ENCODE measurements at regions not wholly inside any gene's neighbourhood (a gene's known extent, or its start where the extent isn't known, plus 50 kb on each side); places are given as distances from the start of the nearest gene placed in this dataset.

DNA sequence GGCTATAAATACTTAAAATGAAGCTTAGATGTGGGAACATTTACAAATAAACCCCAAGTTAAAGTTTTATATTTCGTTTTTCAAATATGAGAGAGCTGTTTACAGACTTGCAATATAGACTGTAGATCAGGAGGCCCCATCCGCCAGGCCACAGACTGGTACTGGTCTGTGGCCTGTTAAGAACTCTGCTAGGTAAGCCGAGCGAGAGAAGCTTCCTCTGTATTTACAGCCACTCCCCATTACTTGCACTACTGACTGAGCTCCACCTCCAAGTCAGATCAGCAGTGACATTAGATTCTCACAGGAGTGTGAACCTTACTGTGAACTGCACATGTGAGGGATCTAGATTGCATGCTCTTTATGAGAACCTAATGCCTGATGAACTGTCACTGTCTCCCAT, 561.4 kb upstream of the FAM174A start:
- H3K36me3 ChIP-seq (ENCODE audit: control insufficient read depth, insufficient read depth, low read length): no peaks in the 10 kb centered on the region
- POLR2A ChIA-PET: no interaction called here
- no peak overlapping the region for H3K4me3 ChIP-seq (ENCODE audit: low read depth, low read length)
- no peak overlapping the region for H3K4me3 Mint-ChIP-seq (ENCODE audit: unreplicated experiment)
- H3K36me3 Mint-ChIP-seq (ENCODE audit: insufficient read depth, unreplicated experiment): no peaks in the 10 kb centered on the region
- DNase-seq: no peak
- no peaks in the 10 kb centered on the region for H3K4me1 ChIP-seq
- no peak overlapping the region for H3K27ac Mint-ChIP-seq (ENCODE audit: unreplicated experiment)
- H3K4me1 Mint-ChIP-seq (ENCODE audit: low read depth, unreplicated experiment): no peaks in the 10 kb centered on the region
- no TSS peak for BruUV-seq (replicated peaks)
- intact Hi-C loops (cut with micrococcal nuclease; ENCODE audit: unreplicated experiment): no loop called here
- no peaks in the 10 kb centered on the region for H3K9me3 ChIP-seq
- H3K27me3 Mint-ChIP-seq (ENCODE audit: insufficient read depth, unreplicated experiment): no peaks in the 10 kb centered on the region
- H3K9me3 Mint-ChIP-seq (ENCODE audit: unreplicated experiment): no peaks in the 10 kb centered on the region
- CTCF ChIA-PET: no interaction called here
- H3K27me3 ChIP-seq (replicated peaks; ENCODE audit: control insufficient read depth, insufficient read depth, low read length): no peaks in the 10 kb centered on the region
- TF ChIP-seq, protein P1, sequence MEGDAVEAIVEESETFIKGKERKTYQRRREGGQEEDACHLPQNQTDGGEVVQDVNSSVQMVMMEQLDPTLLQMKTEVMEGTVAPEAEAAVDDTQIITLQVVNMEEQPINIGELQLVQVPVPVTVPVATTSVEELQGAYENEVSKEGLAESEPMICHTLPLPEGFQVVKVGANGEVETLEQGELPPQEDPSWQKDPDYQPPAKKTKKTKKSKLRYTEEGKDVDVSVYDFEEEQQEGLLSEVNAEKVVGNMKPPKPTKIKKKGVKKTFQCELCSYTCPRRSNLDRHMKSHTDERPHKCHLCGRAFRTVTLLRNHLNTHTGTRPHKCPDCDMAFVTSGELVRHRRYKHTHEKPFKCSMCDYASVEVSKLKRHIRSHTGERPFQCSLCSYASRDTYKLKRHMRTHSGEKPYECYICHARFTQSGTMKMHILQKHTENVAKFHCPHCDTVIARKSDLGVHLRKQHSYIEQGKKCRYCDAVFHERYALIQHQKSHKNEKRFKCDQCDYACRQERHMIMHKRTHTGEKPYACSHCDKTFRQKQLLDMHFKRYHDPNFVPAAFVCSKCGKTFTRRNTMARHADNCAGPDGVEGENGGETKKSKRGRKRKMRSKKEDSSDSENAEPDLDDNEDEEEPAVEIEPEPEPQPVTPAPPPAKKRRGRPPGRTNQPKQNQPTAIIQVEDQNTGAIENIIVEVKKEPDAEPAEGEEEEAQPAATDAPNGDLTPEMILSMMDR (IDR thresholded peaks at IDR 0.05; ENCODE audit: insufficient read depth in 1 of 2, low read depth in 1 of 2, low read length in 1 of 2, severe bottlenecking in 1 of 2, unreplicated experiment in 1 of 2): no peak

DNA sequence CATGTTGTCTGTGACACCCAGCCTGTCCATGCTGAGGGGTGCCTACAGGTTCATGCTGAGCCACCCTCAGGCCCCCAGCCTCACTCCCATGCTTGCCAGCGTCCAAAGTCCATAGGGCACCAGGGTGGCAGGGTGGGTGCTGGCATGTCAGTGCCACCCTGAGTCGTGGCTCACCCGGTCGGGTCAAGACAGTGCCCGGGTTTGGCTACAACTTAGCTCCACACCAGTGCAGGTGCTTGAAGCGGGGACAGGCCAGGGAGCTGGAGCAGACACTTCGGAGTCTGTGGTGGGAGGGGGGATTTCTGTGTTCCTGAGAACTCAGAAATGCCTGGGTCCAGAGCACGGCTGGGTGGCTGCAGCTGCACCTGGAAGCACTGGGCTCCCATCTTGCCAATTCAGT, 579.2 kb upstream of the FAM174A start:
- intact Hi-C loops (cut with micrococcal nuclease; ENCODE audit: unreplicated experiment): no loop called here
- H3K36me3 ChIP-seq (ENCODE audit: control insufficient read depth, insufficient read depth, low read length): no peaks in the 10 kb centered on the region
- no peak overlapping the region for H3K27ac Mint-ChIP-seq (ENCODE audit: unreplicated experiment)
- no TSS peak for BruUV-seq (replicated peaks)
- H3K27me3 ChIP-seq (replicated peaks; ENCODE audit: control insufficient read depth, insufficient read depth, low read length): no peaks in the 10 kb centered on the region
- H3K27me3 Mint-ChIP-seq (ENCODE audit: insufficient read depth, unreplicated experiment): no peaks in the 10 kb centered on the region
- H3K4me1 ChIP-seq: no peaks in the 10 kb centered on the region
- no peaks in the 10 kb centered on the region for H3K36me3 Mint-ChIP-seq (ENCODE audit: insufficient read depth, unreplicated experiment)
- no peaks in the 10 kb centered on the region for H3K9me3 Mint-ChIP-seq (ENCODE audit: unreplicated experiment)
- TF ChIP-seq, protein P1 (IDR thresholded peaks at IDR 0.05; ENCODE audit: insufficient read depth in 1 of 2, low read depth in 1 of 2, low read length in 1 of 2, severe bottlenecking in 1 of 2, unreplicated experiment in 1 of 2): no peak
- CTCF ChIA-PET: no interaction called here
- POLR2A ChIA-PET: no interaction called here
- no peaks in the 10 kb centered on the region for H3K4me1 Mint-ChIP-seq (ENCODE audit: low read depth, unreplicated experiment)
- no peak for DNase-seq
- no peak overlapping the region for H3K4me3 Mint-ChIP-seq (ENCODE audit: unreplicated experiment)
- no peaks in the 10 kb centered on the region for H3K9me3 ChIP-seq
- H3K4me3 ChIP-seq (ENCODE audit: low read depth, low read length): no peak overlapping the region

DNA sequence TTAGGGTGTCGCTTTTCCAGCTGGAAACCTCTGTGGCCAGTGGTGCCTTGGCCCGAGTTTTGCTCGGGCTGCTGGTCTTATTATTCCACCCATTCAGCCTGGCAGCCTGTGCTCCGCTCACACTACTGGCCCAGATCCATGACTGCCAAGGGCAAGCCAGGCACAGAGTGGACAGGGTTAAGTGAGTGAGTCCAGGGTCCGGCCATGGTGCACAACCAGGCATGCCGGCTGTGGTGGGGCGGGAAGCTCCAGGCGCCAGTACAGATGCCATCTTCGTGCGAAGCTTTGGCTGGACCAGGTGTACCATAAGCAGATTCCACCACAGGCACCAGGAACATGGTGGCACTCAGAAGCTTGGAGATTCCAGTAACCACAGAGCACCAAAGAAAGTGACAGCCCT, 580.2 kb upstream of the FAM174A start:
- BruUV-seq (replicated peaks): no TSS peak
- intact Hi-C loops (cut with micrococcal nuclease; ENCODE audit: unreplicated experiment): no loop called here
- Histone ChIP-seq H3K4me1 (no peaks in the 10 kb centered on the region), H3K4me3 (ENCODE audit: low read depth, low read length) (no peak overlapping the region), H3K27me3 (replicated peaks; ENCODE audit: control insufficient read depth, insufficient read depth, low read length) (no peaks in the 10 kb centered on the region), H3K36me3 (ENCODE audit: control insufficient read depth, insufficient read depth, low read length) (no peaks in the 10 kb centered on the region), H3K9me3 (no peaks in the 10 kb centered on the region)
- TF ChIP-seq, protein P1 (IDR thresholded peaks at IDR 0.05; ENCODE audit: insufficient read depth in 1 of 2, low read depth in 1 of 2, low read length in 1 of 2, severe bottlenecking in 1 of 2, unreplicated experiment in 1 of 2): no peak
- H3K36me3 Mint-ChIP-seq (ENCODE audit: insufficient read depth, unreplicated experiment): no peaks in the 10 kb centered on the region
- no peaks in the 10 kb centered on the region for H3K9me3 Mint-ChIP-seq (ENCODE audit: unreplicated experiment)
- H3K27ac Mint-ChIP-seq (ENCODE audit: unreplicated experiment): no peak overlapping the region
- ChIA-PET CTCF (interaction anchor here (0.5 kb wide), 1 partner anchor 48 kb away, joined by 3 read pairs; no protein-coding TSS in a partner anchor), POLR2A (no interaction called here)
- H3K27me3 Mint-ChIP-seq (ENCODE audit: insufficient read depth, unreplicated experiment): no peaks in the 10 kb centered on the region
- no peak overlapping the region for H3K4me3 Mint-ChIP-seq (ENCODE audit: unreplicated experiment)
- no peaks in the 10 kb centered on the region for H3K4me1 Mint-ChIP-seq (ENCODE audit: low read depth, unreplicated experiment)
- DNase-seq: no peak
